ENCODE measurements at regions not wholly inside any gene's neighbourhood (a gene's known extent, or its start where the extent isn't known, plus 50 kb on each side); places are given as distances from the start of the nearest gene placed in this dataset.

- no peak for DNase-seq (ENCODE audit: low read depth, low spot score)
- no peak for TF ChIP-seq CTCF (IDR thresholded peaks at IDR 0.05; ENCODE audit: low read depth, low read length)
- ChIA-PET CTCF (no interaction called here), POLR2A (no interaction called here)
- Histone ChIP-seq H3K9me3 (ENCODE audit: control insufficient read depth, insufficient read depth, low read length) (peaks cover 33% of the 10 kb centered on the region), H3K27ac (ENCODE audit: low read depth, low read length) (no peak overlapping the region), H3K4me3 (ENCODE audit: low read depth, low read length) (no peak overlapping the region), H3K27me3 (ENCODE audit: control insufficient read depth, insufficient read depth, low read length) (no peaks in the 10 kb centered on the region)
Measured at GRCh38 chr6:10184371-10185227, 230.3 kb downstream of the TFAP2A start.

- H3K9me3 ChIP-seq (ENCODE audit: control insufficient read depth, insufficient read depth, low read length) = peaks cover 31% of the 10 kb centered on the region
- CTCF ChIA-PET = no interaction called here
- no peak overlapping the region for H3K4me3 ChIP-seq (ENCODE audit: low read depth, low read length)
- no peak for TF ChIP-seq CTCF (IDR thresholded peaks at IDR 0.05; ENCODE audit: low read depth, low read length)
- POLR2A ChIA-PET = no interaction called here
- H3K27ac ChIP-seq (ENCODE audit: low read depth, low read length) = no peak overlapping the region
- no peak for DNase-seq (ENCODE audit: low read depth, low spot score)
- no peaks in the 10 kb centered on the region for H3K27me3 ChIP-seq (ENCODE audit: control insufficient read depth, insufficient read depth, low read length)
Measured at GRCh38 chr6:10180138-10181074, 234.5 kb downstream of the TFAP2A start.

GRCh38 chr6:10177704-10178103 lies 237.2 kb downstream of the TFAP2A start:
- POLR2A ChIA-PET = no interaction called here
- peaks cover 26% of the 10 kb centered on the region for H3K9me3 ChIP-seq (ENCODE audit: control insufficient read depth, insufficient read depth, low read length)
- H3K27me3 ChIP-seq (ENCODE audit: control insufficient read depth, insufficient read depth, low read length) = no peaks in the 10 kb centered on the region
- no peak overlapping the region for H3K4me3 ChIP-seq (ENCODE audit: low read depth, low read length)
- CTCF ChIA-PET = no interaction called here
- no peak for DNase-seq (ENCODE audit: low read depth, low spot score)
- H3K27ac ChIP-seq (ENCODE audit: low read depth, low read length) = no peak overlapping the region
- no peak for TF ChIP-seq CTCF (IDR thresholded peaks at IDR 0.05; ENCODE audit: low read depth, low read length)

- CTCF ChIA-PET = no interaction called here
- H3K4me3 ChIP-seq (ENCODE audit: low read depth, low read length) = no peak overlapping the region
- no peak for TF ChIP-seq CTCF (IDR thresholded peaks at IDR 0.05; ENCODE audit: low read depth, low read length)
- peaks cover 27% of the 10 kb centered on the region for H3K9me3 ChIP-seq (ENCODE audit: control insufficient read depth, insufficient read depth, low read length)
- POLR2A ChIA-PET = no interaction called here
- H3K27ac ChIP-seq (ENCODE audit: low read depth, low read length) = no peak overlapping the region
- H3K27me3 ChIP-seq (ENCODE audit: control insufficient read depth, insufficient read depth, low read length) = no peaks in the 10 kb centered on the region
- no peak for DNase-seq (ENCODE audit: low read depth, low spot score)
Measured at GRCh38 chr6:10175362-10175761, 239.5 kb downstream of the TFAP2A start.

- DNase-seq (ENCODE audit: low read depth, low spot score) = no peak
- Histone ChIP-seq H3K9me3 (ENCODE audit: control insufficient read depth, insufficient read depth, low read length) (peaks cover 23% of the 10 kb centered on the region), H3K4me3 (ENCODE audit: low read depth, low read length) (no peak overlapping the region), H3K27ac (ENCODE audit: low read depth, low read length) (no peak overlapping the region), H3K27me3 (ENCODE audit: control insufficient read depth, insufficient read depth, low read length) (no peaks in the 10 kb centered on the region)
- TF ChIP-seq CTCF (IDR thresholded peaks at IDR 0.05; ENCODE audit: low read depth, low read length) = no peak
- ChIA-PET POLR2A (no interaction called here), CTCF (no interaction called here)
Measured at GRCh38 chr6:10174761-10175160, 240.1 kb downstream of the TFAP2A start.
